HG02678 (cell line): ENCODE measurements at regions not wholly inside any gene's neighbourhood (a gene's known extent, or its start where the extent isn't known, plus 50 kb on each side); places are given as distances from the start of the nearest gene placed in this dataset.
"Not testable (repeated sequence)": the region's sequence is repeated elsewhere in the genome, so short reads cannot be mapped to it uniquely, and the experiment has no call there.

ENCODE experiments used
- ATAC-seq: cut with Tn5 transposase; IDR thresholded peaks from one replicate; pipeline ENCODE4 v1.9.1; 2021; ENCODE audit warnings: mild to moderate bottlenecking, moderate library complexity; ENCODE audit not compliant: unreplicated experiment

- ATAC-seq: no peak
These were observed 220.7 kb downstream of the TOMM20 start for GRCh38 chr1:234907940-234908405.

GRCh38 chr1:234907208-234907939, 221.3 kb downstream of the TOMM20 start:
- no peak for ATAC-seq

- no peak for ATAC-seq
These were observed 222.0 kb downstream of the TOMM20 start for GRCh38 chr1:234906654-234907053.

GRCh38 chr1:234902774-234903547, 225.7 kb downstream of the TOMM20 start:
- no peak for ATAC-seq

- no peak for ATAC-seq
These were observed 227.1 kb downstream of the TOMM20 start for GRCh38 chr1:234901491-234902049.

GRCh38 chr1:234900595-234900994, 228.0 kb downstream of the TOMM20 start:
- no peak for ATAC-seq

GRCh38 chr1:234899730-234900072, 228.9 kb downstream of the TOMM20 start:
- ATAC-seq: no peak

- ATAC-seq: no peak
These were observed 229.5 kb downstream of the TOMM20 start for GRCh38 chr1:234899041-234899729.

GRCh38 chr1:234898455-234899033, 230.1 kb downstream of the TOMM20 start:
- ATAC-seq: no peak

GRCh38 chr1:234897754-234898454, 230.7 kb downstream of the TOMM20 start:
- ATAC-seq: no peak

- no peak for ATAC-seq
These were observed 231.3 kb downstream of the TOMM20 start for GRCh38 chr1:234897390-234897749.

- ATAC-seq: no peak
These were observed 231.9 kb downstream of the TOMM20 start for GRCh38 chr1:234896477-234897389.

GRCh38 chr1:234893725-234894630, 234.7 kb downstream of the TOMM20 start:
- ATAC-seq: no peak

- no peak for ATAC-seq
These were observed 235.3 kb downstream of the TOMM20 start for GRCh38 chr1:234893359-234893724.

GRCh38 chr1:234892642-234893041, 236.0 kb downstream of the TOMM20 start:
- ATAC-seq: no peak

- ATAC-seq: no peak
These were observed 237.2 kb downstream of the TOMM20 start for GRCh38 chr1:234891427-234891826.

GRCh38 chr1:234889643-234890042, 239.0 kb downstream of the TOMM20 start:
- ATAC-seq: no peak

GRCh38 chr1:234888247-234888646, 240.4 kb downstream of the TOMM20 start:
- not testable (repeated sequence) for ATAC-seq
